HUDEP-2 (cell line): ENCODE measurements at regions not wholly inside any gene's neighbourhood (a gene's known extent, or its start where the extent isn't known, plus 50 kb on each side); places are given as distances from the start of the nearest gene placed in this dataset.
"Not testable (repeated sequence)": the region's sequence is repeated elsewhere in the genome, so short reads cannot be mapped to it uniquely, and the experiment has no call there.

Experiments used
- DNase-seq, 76 experiments: peaks; one replicate each; lab custom pipeline; 2025; ENCODE audit not compliant: unreplicated experiment in 76 of 76; lab: John Stamatoyannopoulos, UW

DNA sequence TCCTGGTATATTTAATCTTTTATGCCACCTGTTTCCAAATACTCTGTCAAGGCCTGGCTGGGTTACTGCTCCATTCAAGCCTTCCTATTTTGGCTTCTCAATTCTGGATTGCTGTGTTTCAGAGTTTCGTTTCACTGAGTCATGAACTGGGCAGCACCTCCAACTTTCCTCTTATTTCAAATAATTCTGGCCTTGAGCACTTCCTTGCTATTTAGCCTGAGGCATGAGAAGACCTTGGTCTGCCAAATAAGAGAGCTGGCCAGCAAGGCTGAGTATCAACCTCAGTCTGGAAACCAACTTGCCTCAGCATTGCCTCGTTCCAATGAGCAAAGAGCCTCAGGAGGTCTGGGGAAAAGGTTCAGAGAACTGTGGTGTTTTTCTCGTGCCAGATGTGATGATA is 66.6 kb downstream of the TNFAIP3 start:
- no peak for DNase-seq

DNA sequence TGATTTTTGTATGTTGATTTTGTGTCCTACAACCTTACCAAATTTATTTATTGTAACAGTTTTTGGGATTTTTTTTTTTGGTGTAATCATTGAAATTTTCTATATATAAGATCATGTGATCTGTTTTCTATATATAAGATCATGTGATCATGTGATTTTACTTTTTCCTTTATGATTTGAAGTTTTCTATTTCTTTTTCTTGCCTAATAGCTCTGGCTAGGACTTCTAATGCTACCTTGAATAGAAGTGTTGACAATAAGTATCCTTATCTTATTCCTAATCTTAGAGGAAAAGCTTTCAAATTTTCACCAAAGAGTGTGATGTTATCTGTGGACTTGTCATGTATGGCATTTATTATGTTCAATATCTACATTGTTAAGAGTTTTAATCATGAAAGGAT is 69.7 kb downstream of the TNFAIP3 start:
- no peak for DNase-seq

DNA sequence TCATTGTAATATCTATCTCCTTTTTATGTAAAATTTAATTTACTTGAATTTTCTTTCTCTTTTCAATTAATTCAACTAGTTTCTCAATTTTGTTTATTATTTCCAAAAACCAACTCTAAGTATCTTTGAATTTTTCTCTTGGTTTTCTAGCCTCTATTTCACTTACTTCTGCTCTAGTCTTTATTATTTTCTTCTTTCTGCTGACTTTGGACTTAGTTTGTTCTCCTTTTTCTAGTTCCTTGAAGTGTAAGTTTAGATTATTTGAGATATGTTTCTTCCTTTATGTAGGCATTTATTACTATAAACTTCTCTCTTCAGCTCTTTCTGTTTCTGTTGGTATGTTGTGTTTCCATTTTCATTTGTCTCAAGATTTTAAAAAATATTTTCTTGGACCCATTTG is 70.8 kb downstream of the TNFAIP3 start:
- DNase-seq: no peak

DNA sequence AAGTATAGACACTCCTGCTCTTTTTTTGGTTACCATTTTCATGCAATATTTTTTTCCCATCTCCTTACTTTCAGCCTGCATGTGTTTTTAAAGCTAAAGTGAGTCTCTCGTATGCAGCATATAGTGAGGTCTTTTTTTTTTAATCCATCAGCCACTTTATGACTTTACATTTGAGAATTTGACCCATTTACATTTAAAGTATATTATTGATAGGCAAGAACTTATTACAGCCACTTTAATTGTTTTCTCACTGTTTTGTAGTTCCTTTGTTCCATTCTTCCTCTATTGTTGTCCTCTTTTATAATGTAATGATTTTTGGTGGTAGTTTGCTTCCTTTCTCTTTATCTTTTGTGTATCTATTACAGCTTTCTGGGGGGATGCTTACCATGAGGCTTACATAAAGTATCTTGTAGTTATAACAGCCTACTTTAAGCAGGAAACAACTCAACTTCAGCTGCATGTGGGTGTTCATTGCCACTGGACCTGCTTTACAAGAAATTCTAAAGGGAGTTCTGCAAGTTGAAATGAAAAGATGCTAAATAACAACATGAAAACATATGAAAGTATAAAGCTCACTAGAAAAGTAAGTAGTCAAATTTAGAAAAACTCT is 71.8 kb downstream of the TNFAIP3 start:
- no peak for DNase-seq

DNA sequence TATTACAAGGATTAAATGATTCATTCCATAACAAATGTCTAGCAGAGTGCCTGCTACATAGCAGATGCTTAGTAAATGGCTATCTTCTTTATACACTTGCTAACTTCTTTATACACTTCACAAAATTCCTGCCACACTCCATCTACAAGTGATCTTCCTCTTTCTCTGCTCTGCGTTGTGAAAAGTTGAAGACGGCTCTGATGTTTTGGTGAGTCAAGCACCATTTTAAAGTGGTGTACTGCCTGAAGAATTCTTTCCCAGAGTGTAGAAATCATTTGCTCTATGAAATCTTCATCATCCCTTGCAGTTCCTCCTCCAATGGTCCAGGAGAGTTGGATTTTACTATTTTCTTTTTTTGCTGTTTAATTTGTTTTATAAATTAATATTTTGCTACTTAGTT is 74.9 kb downstream of the TNFAIP3 start:
- no peak for DNase-seq

DNA sequence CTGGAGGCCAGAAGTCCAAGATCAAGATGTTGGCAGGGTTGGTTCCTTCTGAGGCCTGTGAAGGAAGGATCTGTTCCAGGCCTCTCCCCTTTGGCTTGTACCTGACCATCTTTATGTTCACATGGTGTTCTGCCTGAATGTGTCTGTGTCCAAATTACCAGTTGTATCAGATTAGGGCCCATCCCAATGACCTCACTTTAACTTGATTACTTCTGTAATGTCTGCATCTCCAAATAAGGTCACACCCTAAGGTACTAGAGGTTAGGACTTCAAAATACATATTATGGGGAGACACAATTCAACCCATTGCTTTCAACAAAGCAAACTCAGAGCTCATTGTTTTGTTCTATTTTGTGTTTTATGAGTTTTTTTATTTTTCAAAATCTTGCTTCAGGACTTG is 75.7 kb downstream of the TNFAIP3 start:
- DNase-seq: no peak

DNA sequence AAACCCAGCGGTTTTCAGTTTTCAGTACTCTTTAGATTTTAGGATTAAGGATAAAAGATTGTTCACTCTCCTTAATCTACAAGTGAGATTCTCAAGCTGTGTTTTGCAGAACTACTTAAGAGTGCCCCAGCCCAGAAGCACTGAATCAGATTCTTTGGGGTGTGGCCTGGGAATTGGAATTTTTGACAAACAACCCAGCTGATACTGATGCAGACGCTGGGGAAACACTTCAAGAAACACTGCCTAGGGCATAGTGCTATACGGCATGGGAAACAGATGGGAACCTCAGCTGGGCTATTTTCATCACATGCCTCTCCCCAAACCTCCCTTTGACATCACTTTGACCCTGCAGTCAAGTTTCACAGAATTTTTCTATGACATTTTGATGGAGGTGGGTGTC is 77.3 kb downstream of the TNFAIP3 start:
- not testable (repeated sequence) for DNase-seq

DNA sequence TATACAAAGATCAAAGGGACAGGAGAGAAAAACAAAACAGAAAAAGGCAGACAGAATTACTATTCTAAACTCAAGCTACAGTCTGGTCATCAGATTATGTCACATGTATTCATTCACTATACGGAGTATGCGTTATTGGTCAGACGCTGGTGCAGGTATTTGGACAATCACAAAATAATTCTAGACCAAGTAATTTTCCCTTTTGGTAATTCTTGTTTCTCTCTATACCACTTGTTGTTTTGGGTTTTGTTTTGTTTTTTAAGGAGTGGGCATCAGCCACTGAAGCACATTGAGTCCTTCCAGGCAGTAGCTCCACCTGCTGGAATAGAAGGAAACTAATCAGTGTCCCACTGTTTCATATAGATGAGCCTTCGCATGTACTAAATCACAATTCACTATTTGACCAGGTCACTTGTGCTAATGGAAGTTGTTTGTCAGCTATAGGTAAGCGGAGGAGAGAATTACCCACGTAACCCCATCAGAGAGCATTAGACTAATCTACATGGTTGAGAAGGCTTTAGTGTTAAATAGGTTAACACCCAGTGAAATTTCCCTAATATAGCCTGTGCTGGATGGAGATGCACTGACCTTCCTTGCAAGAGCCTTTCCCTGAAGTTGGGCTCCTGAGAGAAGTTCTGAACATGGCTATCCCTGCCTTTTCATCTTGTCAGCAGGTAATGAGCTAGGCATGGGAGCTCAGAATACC is 77.9 kb downstream of the TNFAIP3 start:
- DNase-seq: peak in 17 of 76 experiments; percentile 6 to 52 (median 23)

DNA sequence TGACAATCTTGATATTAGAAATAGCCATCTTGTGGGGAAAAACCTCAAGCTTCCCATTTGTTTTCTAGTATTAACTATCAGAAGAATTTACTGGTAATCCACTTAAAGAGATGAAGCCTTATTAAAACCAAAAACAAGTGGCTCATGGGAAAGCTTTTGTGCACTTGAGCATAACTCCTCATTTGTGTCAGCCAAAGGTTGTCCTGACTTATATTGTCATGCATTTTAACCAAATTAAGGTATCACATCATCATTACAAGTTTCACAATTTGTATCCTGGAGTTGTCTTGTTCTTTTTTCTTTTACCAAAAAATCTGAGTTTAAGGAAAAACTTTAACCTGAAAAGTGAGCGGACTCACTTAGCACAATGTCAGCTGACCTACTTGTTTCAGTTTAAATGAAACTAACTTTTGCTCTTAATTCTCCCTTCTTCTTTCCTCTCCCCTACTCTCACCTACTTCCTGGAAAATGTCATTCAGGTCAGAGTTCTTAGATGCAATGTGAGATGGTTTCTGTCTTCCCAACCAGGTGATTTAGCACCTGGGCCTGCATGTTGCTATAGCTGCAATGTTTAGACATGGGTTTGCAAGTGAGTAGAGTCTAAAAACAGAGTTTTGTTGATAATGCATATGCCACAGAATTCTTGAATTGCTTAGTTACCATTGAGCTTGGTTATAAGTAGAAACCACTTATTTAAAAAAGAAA is 82.8 kb downstream of the TNFAIP3 start:
- DNase-seq: no peak

DNA sequence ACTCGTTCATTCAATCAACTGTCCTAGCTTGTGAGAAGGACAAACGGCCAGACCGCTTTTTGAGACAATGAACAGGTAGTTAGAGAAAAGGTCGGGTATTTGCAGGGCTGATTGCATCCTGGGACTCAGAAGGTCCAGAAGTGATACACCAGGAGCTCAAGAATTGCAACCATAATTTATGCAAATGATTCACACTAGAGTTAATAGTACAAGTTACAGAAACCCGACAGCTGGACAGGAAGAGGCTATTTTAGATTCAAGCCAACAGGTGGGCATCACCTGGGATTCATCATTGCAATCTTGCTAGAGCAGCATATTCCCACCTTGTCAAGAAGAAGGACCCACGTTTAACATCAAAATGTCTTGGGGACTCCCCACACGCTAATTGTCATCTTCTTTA is 83.5 kb downstream of the TNFAIP3 start:
- DNase-seq: no peak

DNA sequence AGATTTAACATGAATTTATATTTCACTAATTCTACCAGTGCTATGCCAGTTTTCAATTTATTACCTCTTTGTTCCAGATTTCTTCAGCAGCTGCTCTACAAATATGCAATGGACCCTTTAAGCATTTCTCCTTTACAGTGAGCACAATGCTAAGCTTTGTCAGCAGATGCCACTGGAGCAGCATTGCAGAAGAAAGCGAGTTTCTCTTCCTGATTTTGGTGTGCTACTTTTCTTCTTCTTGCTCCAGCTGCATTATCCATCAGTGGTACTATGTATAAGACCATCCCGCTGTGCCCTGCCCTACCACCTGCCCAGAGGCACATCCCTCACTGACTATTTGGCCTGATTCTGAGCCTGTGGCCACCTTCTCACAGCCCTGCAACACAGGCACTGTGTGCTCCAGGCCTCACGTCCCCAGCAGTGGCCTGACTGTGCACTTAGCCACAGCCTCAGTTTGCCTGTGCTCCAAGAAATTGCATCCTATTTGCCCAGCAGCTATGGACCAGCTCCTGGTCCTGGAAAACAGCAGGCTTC is 84.1 kb downstream of the TNFAIP3 start:
- DNase-seq: no peak

DNA sequence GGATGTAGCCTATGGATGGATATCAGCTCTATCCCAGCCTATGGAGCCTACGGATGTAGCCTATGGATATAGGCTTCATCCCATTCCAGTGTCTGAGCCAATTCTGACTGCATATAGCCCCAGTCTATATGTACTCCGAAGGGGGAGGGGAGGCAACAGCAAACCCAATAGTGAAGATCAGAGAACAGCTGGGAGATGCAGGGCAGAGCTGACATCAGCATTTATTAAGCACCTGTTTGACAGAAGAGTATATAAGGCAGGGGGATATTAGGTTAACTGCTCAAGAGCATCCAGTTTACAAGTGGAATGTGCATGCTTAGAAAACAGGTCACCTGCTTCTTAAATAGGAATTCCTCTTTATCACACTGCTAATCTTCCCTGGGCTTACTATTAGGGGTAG is 85.2 kb downstream of the TNFAIP3 start:
- DNase-seq: no peak

DNA sequence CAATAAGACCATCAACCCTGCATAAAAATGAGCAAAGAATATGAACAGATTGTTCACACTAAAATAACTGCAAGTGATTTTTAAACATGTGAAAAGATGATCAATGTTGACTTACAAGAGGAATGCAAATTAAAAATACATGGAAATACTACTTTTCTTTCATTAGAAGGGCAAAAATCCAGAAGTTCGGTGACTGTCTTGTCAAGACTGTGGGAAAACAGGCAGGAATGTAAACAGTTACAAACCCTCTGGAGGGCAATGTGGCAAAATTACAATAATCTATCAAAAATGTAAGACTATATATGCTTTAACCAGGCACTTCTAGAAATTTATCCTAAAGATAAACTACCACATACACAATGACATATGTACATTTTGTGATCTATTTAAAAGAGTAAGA is 86.7 kb downstream of the TNFAIP3 start:
- DNase-seq: no peak

DNA sequence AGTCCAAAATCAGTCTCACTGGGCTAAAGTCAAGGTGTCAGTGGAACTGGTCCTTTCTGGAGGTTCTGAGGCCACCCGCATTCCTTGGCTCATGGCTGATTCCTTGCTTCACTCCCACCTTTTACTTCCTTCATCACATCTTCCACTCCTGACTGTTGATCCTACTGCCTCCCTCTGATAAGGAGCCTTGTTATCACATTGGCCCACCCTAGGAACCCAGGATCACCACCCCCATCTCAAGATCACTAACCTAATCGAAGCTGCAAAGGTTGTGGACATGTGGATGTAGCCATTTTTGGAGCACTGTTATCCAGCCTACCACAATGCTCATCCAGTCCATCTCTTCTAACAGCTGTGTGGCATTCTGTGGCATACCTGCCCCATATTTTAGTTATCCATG is 87.2 kb downstream of the TNFAIP3 start:
- no peak for DNase-seq

DNA sequence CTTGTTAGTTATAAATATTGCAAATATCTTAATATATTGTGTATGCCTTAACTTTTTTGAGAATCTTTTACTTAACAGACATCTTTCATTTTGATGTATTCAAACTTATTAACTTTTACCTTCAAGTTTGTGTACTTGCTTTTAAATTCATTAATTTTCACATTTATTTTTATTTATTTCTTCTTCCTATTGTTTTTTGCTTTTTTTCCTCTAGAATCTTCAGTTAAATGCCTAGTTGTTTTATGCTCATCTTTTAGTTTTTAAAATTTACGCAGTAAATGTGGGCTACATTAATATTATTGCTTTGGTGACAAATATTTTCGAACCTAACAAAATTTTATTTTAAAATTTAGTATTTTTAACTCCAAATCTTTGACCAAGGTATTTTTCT is 89.0 kb downstream of the TNFAIP3 start:
- no peak for DNase-seq

DNA sequence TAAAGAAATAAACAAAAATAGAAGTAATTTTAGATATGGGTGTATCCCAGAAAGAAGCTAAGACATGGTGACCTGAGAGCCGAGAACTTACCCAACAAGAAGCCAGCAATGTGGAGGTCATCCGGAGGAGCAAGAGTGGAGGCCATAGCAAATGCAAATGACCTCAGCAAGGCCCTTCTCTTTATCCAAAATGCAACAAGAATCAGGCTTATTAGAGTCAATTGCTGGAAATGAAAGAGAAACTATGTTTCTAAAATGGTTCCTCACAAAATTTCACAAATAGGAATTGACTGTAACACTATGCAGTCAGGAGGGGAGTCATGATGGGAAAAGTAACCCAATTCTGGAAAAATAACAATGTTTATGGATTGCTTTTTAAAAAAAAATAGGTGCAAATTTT is 90.4 kb downstream of the TNFAIP3 start:
- DNase-seq: no peak

DNA sequence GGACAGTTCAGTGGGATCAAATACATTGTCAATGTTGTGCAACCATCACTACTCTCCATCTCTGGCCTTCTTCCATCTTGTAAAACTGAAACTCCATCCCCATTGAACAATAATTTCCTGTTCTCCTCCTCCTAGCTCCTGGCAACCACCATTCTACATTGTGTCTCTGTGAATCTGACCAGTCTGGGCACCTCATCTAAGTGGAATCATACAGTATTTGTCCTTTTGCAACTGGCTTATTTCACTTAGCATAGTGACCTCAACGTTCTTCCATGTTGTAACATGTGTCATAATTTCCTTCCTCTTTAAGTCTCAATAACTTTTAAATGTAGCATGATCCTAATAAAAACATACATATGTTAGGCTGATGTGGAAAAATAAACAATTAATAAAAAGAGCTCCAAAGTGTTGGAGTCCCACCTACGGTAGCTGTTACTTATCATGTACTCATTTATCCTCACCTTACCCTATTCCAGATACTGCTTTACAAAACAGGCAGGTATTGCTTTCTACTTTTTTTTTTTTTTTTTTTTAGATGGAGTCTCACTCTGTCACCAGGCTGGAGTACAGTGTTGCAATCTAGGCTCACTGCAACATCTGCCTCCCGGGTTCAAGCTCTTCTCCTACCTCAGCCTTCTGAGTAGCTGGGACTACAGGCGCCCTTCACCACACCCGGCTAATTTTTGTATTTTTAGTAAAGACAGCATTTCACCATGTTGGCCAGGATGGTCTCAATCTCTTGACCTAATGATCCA is 91.9 kb downstream of the TNFAIP3 start:
- no peak for DNase-seq

DNA sequence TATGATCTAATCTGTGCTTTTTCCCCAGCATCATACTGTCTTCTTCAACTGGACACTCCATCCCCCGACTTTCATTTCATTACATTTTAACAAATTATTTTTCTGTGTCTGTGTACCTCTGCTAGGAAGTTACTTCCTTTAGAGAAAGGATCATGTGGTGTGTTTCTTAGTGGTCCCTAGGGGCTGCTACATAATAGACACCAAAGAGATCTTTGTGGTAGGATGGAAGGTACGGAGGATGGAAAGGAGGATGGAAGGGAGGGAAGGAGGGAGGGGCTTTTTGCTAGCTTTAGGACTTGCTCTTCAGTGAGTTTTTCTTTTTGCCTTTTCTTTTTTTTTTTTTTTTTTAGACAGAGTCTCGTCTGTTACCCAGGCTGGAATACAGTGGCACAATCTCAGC is 95.7 kb downstream of the TNFAIP3 start:
- no peak for DNase-seq

DNA sequence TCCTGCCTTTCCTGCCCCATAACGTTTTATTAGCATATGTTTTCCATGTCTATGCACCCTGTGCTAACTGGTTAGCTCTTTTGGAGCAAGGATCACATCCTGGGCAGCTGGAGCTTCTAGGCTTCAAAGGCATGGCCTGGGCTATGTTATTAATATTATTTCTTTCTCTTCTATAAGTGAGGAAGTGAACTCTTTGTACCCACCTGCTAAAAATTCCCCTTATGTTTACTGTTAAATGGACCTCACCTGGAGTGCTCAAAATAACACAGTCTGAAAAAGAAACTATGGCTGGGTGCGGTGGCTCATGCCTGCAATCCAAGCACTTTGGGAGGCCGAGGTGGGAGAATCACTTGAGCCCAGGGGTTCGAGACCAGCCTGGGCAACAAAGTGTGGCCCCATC is 97.8 kb downstream of the TNFAIP3 start:
- no peak for DNase-seq

DNA sequence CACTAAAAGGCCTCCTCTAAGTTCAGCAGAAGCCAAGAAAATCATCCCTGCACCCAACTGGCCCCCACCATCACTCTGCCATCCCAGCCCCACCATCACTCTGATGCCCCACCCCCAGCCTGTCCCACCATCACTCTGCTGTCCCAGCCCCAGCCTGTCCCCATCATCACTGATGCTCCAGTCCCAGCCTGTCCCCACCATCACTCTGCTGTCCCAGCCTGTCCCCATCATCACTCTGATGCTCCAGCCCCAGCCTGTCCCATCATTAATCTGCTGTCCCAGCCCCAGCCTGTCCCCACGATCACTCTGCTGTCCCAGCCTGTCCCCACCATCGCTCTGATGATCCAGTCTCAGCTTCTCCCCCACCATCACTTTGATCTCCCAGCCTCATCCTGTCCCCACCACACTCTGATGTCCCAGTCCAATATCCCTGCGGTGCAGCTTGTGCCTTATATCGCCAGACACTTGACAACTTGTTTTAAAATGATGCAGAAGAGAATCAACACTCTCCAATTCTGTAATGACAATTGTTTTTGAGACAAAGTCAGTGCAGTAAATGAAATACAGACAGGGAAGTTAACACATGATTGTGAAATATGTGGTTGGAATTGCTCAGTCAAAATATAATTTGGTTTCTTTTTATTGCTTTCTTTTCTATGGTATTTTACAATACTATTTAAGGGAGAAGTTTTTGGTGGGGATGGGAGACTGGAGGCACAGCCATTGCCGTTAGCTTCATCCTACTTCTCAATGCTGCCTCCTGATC is 100.8 kb downstream of the TNFAIP3 start:
- no peak for DNase-seq

DNA sequence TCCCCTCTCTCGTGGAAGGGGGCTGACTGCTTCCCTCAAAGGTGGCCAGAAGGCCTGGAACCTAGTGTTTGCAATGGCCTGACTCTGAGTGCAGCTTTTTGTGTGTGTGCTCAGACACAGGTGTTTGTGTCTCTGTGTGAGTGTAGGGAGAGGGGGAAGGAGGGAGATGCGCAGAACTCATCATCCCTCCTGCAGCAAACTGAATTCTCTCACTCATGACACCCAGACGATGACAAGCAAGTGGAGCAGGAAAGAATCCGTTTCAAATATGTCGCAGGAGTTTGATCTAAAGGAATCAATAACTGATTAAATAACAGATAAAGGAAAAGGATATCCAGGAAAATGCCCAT is 101.4 kb downstream of the TNFAIP3 start:
- no peak for DNase-seq
